Kidney (tissue), 13 donors: ENCODE measurements at regions not wholly inside any gene's neighbourhood (a gene's known extent, or its start where the extent isn't known, plus 50 kb on each side); places are given as distances from the start of the nearest gene placed in this dataset.

Source experiments
- DNase-seq, 5 donors: peaks; one replicate each; pipeline ENCODE4 v3.0.0-alpha.2; 2013 to 2020
- FAIRE-seq: peaks from 2 replicates; lab custom pipeline; 2012; peaks lifted over from hg19 to GRCh38; lab: Jason Lieb, UNC
- H3K27ac ChIP-seq, 2 donors: one replicate each; pipeline ENCODE4 v1.7.0; 2013; ENCODE audit warnings: low read depth in 2 of 2, low read length in 2 of 2, inconsistent platforms in 1 of 2
- H3K27me3 ChIP-seq: one replicate; pipeline ENCODE4 v1.7.1; 2013; ENCODE audit warnings: low read length, inconsistent platforms; ENCODE audit not compliant: control insufficient read depth, insufficient read depth
- H3K36me3 ChIP-seq, 3 donors: one replicate each; pipeline versions ENCODE4 v1.7.0 to v1.7.1; 2013; ENCODE audit warnings: low read length in 3 of 3, control low read depth in 1 of 3, inconsistent platforms in 1 of 3; ENCODE audit not compliant: insufficient read depth in 3 of 3, control insufficient read depth in 2 of 3
- H3K4me1 ChIP-seq, 3 donors: one replicate each; pipeline versions ENCODE4 v1.7.0 to v1.7.1; 2013; ENCODE audit warnings: low read length in 3 of 3, inconsistent platforms in 1 of 3, low read depth in 1 of 3; ENCODE audit not compliant: control insufficient read depth in 2 of 3, insufficient read depth in 2 of 3
- H3K4me3 ChIP-seq, 3 donors: one replicate each; pipeline versions ENCODE4 v1.7.0 to v1.8.1; 2013; ENCODE audit warnings: low read length in 3 of 3, control low read depth in 1 of 3, inconsistent platforms in 1 of 3
- H3K9ac ChIP-seq, 3 donors: one replicate each; pipeline versions ENCODE4 v1.7.0 to v1.7.1; 2013; ENCODE audit warnings: low read length in 3 of 3, control low read depth in 1 of 3, inconsistent platforms in 1 of 3
- H3K9me3 ChIP-seq, 3 donors: one replicate each; pipeline versions ENCODE4 v1.7.0 to v1.7.1; 2013; ENCODE audit warnings: low read length in 3 of 3, control low read depth in 1 of 3, inconsistent platforms in 1 of 3; ENCODE audit not compliant: control insufficient read depth in 2 of 3, insufficient read depth in 1 of 3
- CTCF ChIP-seq: IDR thresholded peaks from 3 replicates; pipeline ENCODE4 v1.5.1; 2012; ENCODE audit warnings: mild to moderate bottlenecking, moderate library complexity, borderline replicate concordance; ENCODE audit not compliant: insufficient read depth; ENCODE audit errors: extremely low read depth
- intact Hi-C: fragments of 100-400 bp; cut with DNase I; formaldehyde crosslinking; loops from one replicate; pipeline ENCODE4 v1.11.1; 2022
- donor health status: control.
- donor health status: control.
- donor health status: control.
- donor health status: control.
- donor health status: control.
- donor health status: DM: yes; HTN: yes; CAD: no.
- donor health status: Normal renal cell carcinoma (clear cell type).

GRCh38 chr9:29965834-29966233, 2392.6 kb upstream of the C9orf72 start:
- no peaks in the 10 kb centered on the region for H3K36me3 ChIP-seq
- H3K27me3 ChIP-seq = no peaks in the 10 kb centered on the region
- no peaks in the 10 kb centered on the region for H3K9me3 ChIP-seq
- no peak for FAIRE-seq
- H3K4me1 ChIP-seq = no peaks in the 10 kb centered on the region
- H3K27ac ChIP-seq = no peak overlapping the region
- intact Hi-C loops = no loop called here
- H3K9ac ChIP-seq = no peak overlapping the region
- H3K4me3 ChIP-seq = no peak overlapping the region
- DNase-seq = no peak
- TF ChIP-seq CTCF = no peak

- intact Hi-C loops = no loop called here
- Histone ChIP-seq H3K9ac (no peak overlapping the region), H3K36me3 (no peaks in the 10 kb centered on the region), H3K27ac (no peak overlapping the region), H3K4me3 (no peak overlapping the region), H3K9me3 (no peaks in the 10 kb centered on the region), H3K27me3 (no peaks in the 10 kb centered on the region), H3K4me1 (no peaks in the 10 kb centered on the region)
- no peak for DNase-seq
- TF ChIP-seq CTCF = no peak
- FAIRE-seq = no peak
These were observed 2393.0 kb upstream of the C9orf72 start for GRCh38 chr9:29966247-29966646.

GRCh38 chr9:29968831-29969230, 2395.6 kb upstream of the C9orf72 start:
- no peaks in the 10 kb centered on the region for H3K4me1 ChIP-seq
- DNase-seq = peak in 1 of 5 donors; percentile 15
- no peaks in the 10 kb centered on the region for H3K9me3 ChIP-seq
- no peak for TF ChIP-seq CTCF
- H3K36me3 ChIP-seq = no peaks in the 10 kb centered on the region
- intact Hi-C loops = no loop called here
- H3K27ac ChIP-seq = no peak overlapping the region
- no peak overlapping the region for H3K4me3 ChIP-seq
- no peak overlapping the region for H3K9ac ChIP-seq
- no peaks in the 10 kb centered on the region for H3K27me3 ChIP-seq
- no peak for FAIRE-seq

GRCh38 chr9:29969408-29969807, 2396.1 kb upstream of the C9orf72 start:
- H3K27me3 ChIP-seq = no peaks in the 10 kb centered on the region
- FAIRE-seq = no peak
- no peak overlapping the region for H3K4me3 ChIP-seq
- no peak for TF ChIP-seq CTCF
- H3K9ac ChIP-seq = no peak overlapping the region
- H3K9me3 ChIP-seq = no peaks in the 10 kb centered on the region
- no peak for DNase-seq
- H3K4me1 ChIP-seq = no peaks in the 10 kb centered on the region
- no peaks in the 10 kb centered on the region for H3K36me3 ChIP-seq
- H3K27ac ChIP-seq = no peak overlapping the region
- intact Hi-C loops = no loop called here
